Stomach (tissue), 8 donors: ENCODE measurements at regions not wholly inside any gene's neighbourhood (a gene's known extent, or its start where the extent isn't known, plus 50 kb on each side); places are given as distances from the start of the nearest gene placed in this dataset.
"Not testable (repeated sequence)": the region's sequence is repeated elsewhere in the genome, so short reads cannot be mapped to it uniquely, and the experiment has no call there.

Source experiments
- DNase-seq, 2 donors: peaks; one replicate each; pipeline versions ENCODE4 v3.0.0 to v3.0.0-alpha.2; 2013 to 2019
- H3K27ac ChIP-seq, 5 donors: fragments of 200-600 bp in 4 of 5; sonication (generic) in 4 of 5; one replicate each; pipeline ENCODE4 v1.5.1; 2013 to 2019; ENCODE audit warnings: mild to moderate bottlenecking in 1 of 5, moderate library complexity in 1 of 5
- H3K27me3 ChIP-seq, 3 donors: fragments of 200-600 bp; sonication (generic); one replicate each; pipeline ENCODE4 v1.5.1; 2017 to 2019; ENCODE audit warnings: mixed run types in 1 of 3
- H3K36me3 ChIP-seq, 4 donors: fragments of 200-600 bp; sonication (generic); 1 replicate in 3 of 4; 2 replicates in 1 of 4; pipeline ENCODE4 v1.5.1; 2016 to 2019
- H3K4me1 ChIP-seq, 4 donors: fragments of 200-600 bp; sonication (generic); one replicate each; pipeline ENCODE4 v1.5.1; 2016 to 2019
- H3K4me3 ChIP-seq, 4 donors: fragments of 200-600 bp; sonication (generic) in 3 of 4; one replicate each; pipeline ENCODE4 v1.5.1; 2016 to 2019; ENCODE audit warnings: mild to moderate bottlenecking in 1 of 4
- H3K9me3 ChIP-seq, 4 donors: fragments of 200-600 bp; sonication (generic); one replicate each; pipeline ENCODE4 v1.5.1; 2016 to 2019
- WGBS, 5 donors: extraction: QIAGEN DNeasy Blood & Tissue Kit in 3 of 5; methylation state at CpG; one replicate each; pipeline versions ENCODE4 v1.1.5 to v1.1.7; 2013 to 2018; 5-methylcytosine and 5-hydroxymethylcytosine counted together
- intact Hi-C: fragments of 100-400 bp; cut with DNase I; formaldehyde crosslinking; loops from one replicate; pipeline ENCODE4 v1.15.1; 2023; ENCODE audit warnings: low total_unique reads
- donor health status: healthy with polysubstance abuse.
- donor health status: Bipolar disorder and iron deficiency.
- donor health status: healthy.

DNA sequence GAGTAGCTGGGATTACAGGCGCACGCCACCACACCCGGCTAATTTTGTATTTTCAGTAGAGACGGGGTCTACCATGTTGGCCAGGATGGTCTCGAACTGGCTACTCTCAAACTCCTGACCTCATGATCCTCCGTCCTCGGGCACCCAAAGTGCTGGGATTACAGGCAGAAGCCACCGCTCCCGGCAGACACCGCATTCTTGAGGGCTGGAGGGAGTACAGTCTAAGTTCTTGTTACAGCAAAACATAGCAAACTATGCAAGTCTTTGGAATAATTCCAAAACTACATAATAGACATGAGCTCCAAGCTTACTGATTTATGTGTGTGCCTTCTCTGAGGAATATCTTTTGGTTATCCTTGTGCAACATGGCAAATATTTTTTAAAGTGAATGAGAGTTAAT, 299.1 kb upstream of the ZNF658 start:
- H3K36me3 ChIP-seq, H3K9me3 ChIP-seq, H3K4me3 ChIP-seq, H3K4me1 ChIP-seq, H3K27ac ChIP-seq, intact Hi-C loops, H3K27me3 ChIP-seq: not testable (repeated sequence)
- 71 to 80% (median 75%) methylated on average over 7 to 10 of the region's 10 CpGs for WGBS, 5 donors
- DNase-seq: peak in 1 of 2 donors; percentile 10

DNA sequence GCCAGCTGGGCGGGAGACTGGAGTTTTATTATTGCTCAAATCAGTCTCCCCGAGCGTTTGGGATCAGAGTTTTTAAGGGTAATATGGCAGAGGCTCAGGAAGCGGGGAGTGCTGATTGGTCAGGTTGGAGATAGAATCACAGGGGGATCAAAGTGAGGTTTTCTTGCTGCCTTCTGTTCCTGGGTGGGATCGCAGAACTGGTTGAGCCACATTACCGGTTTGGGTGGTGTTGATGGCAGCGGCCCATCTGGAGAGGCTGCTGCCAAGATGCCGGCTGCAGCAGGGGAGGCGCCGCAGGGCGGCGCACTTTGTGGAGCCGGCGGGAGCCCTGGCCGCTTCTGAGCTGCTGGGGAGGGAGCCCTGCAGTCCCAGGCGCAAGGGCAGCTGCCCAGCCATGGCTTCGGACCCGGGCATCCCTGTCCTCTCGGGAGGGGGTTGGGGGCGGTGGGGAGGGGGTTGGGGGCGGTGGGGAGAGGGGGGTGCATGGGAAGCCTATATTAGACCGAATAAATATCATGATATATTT, 268.9 kb upstream of the ZNF658 start:
- H3K4me3 ChIP-seq, H3K4me1 ChIP-seq, H3K9me3 ChIP-seq, intact Hi-C loops, H3K36me3 ChIP-seq, H3K27ac ChIP-seq, H3K27me3 ChIP-seq: not testable (repeated sequence)
- peak in 1 of 2 donors; percentile 27 for DNase-seq
- 47 to 67% (median 56%) methylated on average over 1 to 6 of the region's 22 CpGs; no CpG with 5 or more reads in 2 of the 5 donors for WGBS, 5 donors

GRCh38 chr9:66647675-66648074, 252.8 kb upstream of the ZNF658 start:
- H3K27me3 ChIP-seq, H3K4me1 ChIP-seq, DNase-seq, H3K9me3 ChIP-seq, H3K36me3 ChIP-seq, H3K4me3 ChIP-seq, intact Hi-C loops, H3K27ac ChIP-seq: not testable (repeated sequence)
- WGBS, 5 donors: no CpG with 5 or more reads among the region's 2 CpGs

- DNase-seq, H3K4me1 ChIP-seq, H3K27me3 ChIP-seq, H3K4me3 ChIP-seq, H3K36me3 ChIP-seq, H3K9me3 ChIP-seq, H3K27ac ChIP-seq, intact Hi-C loops: not testable (repeated sequence)
These were observed 210.3 kb upstream of the ZNF658 start for GRCh38 chr9:66690242-66690641.

DNA sequence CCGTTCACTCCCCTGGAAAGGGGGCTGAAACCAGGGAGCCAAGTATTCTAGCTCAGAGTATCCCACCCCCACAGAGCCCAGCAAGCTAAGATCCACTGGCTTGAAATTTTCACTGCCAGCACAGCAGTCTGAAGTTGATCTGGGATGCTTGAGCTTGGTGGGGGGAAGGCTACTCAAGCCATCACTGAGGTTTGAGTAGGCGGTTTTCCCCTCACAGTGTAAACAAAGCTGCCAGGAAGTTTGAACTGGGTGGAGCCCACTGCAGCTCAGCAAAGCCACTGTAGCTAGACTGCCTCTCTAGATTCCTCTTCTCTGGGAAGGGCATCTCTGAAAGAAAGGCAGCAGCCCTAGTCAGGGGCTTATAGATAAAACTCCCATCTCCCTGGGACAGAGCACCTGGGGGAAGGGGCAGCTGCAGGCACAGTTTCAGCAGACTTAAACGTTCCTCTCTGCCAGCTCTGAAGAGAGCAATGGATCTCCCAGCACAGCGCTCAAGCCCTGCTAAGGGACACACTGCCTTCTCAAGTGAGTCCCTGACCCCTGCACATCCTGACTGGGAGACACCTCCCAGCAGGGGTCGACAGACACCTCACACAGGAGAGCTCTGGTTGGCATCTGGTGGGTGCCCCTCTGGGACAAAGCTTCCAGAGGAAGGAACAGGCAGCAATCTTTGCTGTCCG, 204.8 kb upstream of the ZNF658 start:
- WGBS, 5 donors: 0 to 55% (median 17%) methylated on average over 1 to 2 of the region's 6 CpGs; no CpG with 5 or more reads in 2 of the 5 donors
- H3K36me3 ChIP-seq, DNase-seq, H3K27ac ChIP-seq, H3K27me3 ChIP-seq, H3K9me3 ChIP-seq, intact Hi-C loops, H3K4me1 ChIP-seq, H3K4me3 ChIP-seq: not testable (repeated sequence)

GRCh38 chr9:66697343-66698065, 203.0 kb upstream of the ZNF658 start:
- WGBS, 5 donors: no CpG with 5 or more reads among the region's 9 CpGs
- H3K27ac ChIP-seq, H3K27me3 ChIP-seq, H3K4me1 ChIP-seq, DNase-seq, H3K36me3 ChIP-seq, intact Hi-C loops, H3K4me3 ChIP-seq, H3K9me3 ChIP-seq: not testable (repeated sequence)

GRCh38 chr9:66698066-66698455, 202.5 kb upstream of the ZNF658 start:
- intact Hi-C loops, H3K4me3 ChIP-seq, H3K9me3 ChIP-seq, DNase-seq, H3K27ac ChIP-seq, H3K27me3 ChIP-seq, H3K4me1 ChIP-seq, H3K36me3 ChIP-seq: not testable (repeated sequence)
- 100% methylated on average over 1 of the region's 4 CpGs; no CpG with 5 or more reads in 4 of the 5 donors for WGBS, 5 donors

GRCh38 chr9:66701411-66702377, 198.8 kb upstream of the ZNF658 start:
- H3K4me3 ChIP-seq, intact Hi-C loops: not testable (repeated sequence)
- WGBS, 5 donors: 70 to 90% (median 74%) methylated on average over 1 of the region's 3 CpGs; no CpG with 5 or more reads in 1 of the 5 donors

DNA sequence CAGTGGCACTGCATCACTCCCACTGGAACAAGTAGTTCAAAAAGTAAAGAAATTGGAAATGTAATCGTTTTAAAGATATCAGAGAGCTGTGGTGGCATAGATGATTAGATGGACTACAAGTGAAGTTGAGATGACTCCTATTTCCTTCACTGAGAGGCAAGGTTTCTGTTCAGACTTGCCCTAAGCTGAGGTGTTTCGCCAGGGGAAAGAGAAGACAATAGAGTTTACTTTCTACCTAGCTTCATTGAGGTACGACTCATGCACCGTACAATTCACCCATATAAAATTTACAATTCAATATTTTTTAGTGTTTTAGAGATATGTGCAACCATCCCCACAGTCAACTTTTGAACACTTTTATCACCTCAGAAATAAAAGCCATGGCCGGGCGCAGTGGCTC, 189.0 kb upstream of the ZNF658 start:
- H3K36me3 ChIP-seq, DNase-seq, H3K27me3 ChIP-seq, H3K27ac ChIP-seq, H3K4me1 ChIP-seq, intact Hi-C loops, H3K9me3 ChIP-seq, H3K4me3 ChIP-seq: not testable (repeated sequence)
- no CpG with 5 or more reads among the region's 6 CpGs for WGBS, 5 donors

More at GRCh38 chr9:66701411-66702377, 198.8 kb upstream of the ZNF658 start:
- not testable (repeated sequence) for H3K27me3 ChIP-seq, H3K4me1 ChIP-seq, DNase-seq, H3K27ac ChIP-seq, H3K9me3 ChIP-seq, H3K36me3 ChIP-seq

GRCh38 chr9:66712870-66713269, 187.7 kb upstream of the ZNF658 start:
- H3K9me3 ChIP-seq, H3K36me3 ChIP-seq, H3K27me3 ChIP-seq, H3K4me1 ChIP-seq, H3K4me3 ChIP-seq, H3K27ac ChIP-seq, DNase-seq, intact Hi-C loops: not testable (repeated sequence)
- WGBS, 5 donors: no CpG with 5 or more reads among the region's 1 CpG

DNA sequence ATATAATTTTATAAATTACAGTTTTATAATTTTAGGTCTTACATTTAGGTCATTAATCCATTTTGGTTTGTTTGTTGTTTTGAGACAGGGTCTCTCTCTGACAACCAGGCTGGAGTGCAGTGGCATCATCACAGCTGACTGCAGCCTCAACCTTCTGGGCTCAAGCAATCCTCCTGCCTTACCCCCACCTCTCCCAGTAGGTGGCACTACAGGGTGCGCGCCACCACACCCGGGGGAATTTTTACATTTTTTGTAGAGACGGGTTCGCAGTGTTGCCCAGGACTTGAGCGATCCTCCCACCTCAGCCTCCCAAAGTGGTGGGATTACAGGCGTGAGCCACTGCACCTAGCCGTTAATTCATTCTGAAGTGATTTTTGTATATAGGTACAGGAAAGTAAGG, 187.0 kb upstream of the ZNF658 start:
- DNase-seq, H3K27ac ChIP-seq, H3K36me3 ChIP-seq, H3K9me3 ChIP-seq, intact Hi-C loops, H3K4me1 ChIP-seq, H3K4me3 ChIP-seq, H3K27me3 ChIP-seq: not testable (repeated sequence)
- WGBS, 5 donors: no CpG with 5 or more reads among the region's 8 CpGs
